ENCODE measurements at regions not wholly inside any gene's neighbourhood (a gene's known extent, or its start where the extent isn't known, plus 50 kb on each side); places are given as distances from the start of the nearest gene placed in this dataset.
"Not testable (repeated sequence)": the region's sequence is repeated elsewhere in the genome, so short reads cannot be mapped to it uniquely, and the experiment has no call there.

- no peak for DNase-seq (ENCODE audit: low spot score)
Measured at GRCh38 chr10:85333594-85333993, 1005.2 kb downstream of the CCSER2 start.

GRCh38 chr10:85362401-85362800 lies 1004.2 kb downstream of the GRID1 start:
- DNase-seq (ENCODE audit: low spot score) = no peak

- no peak for DNase-seq (ENCODE audit: low spot score)
Measured at GRCh38 chr10:85377029-85377806, 989.4 kb downstream of the GRID1 start.

GRCh38 chr10:85379338-85379737 lies 987.3 kb downstream of the GRID1 start:
- DNase-seq (ENCODE audit: low spot score) = no peak

- DNase-seq (ENCODE audit: low spot score) = no peak
Measured at GRCh38 chr10:85400981-85401695, 965.5 kb downstream of the GRID1 start.

GRCh38 chr10:85402541-85402940 lies 964.1 kb downstream of the GRID1 start:
- no peak for DNase-seq (ENCODE audit: low spot score)

- DNase-seq (ENCODE audit: low spot score) = no peak
Measured at GRCh38 chr10:85407088-85407487, 959.5 kb downstream of the GRID1 start.

- DNase-seq (ENCODE audit: low spot score) = no peak
Measured at GRCh38 chr10:85408388-85408787, 958.2 kb downstream of the GRID1 start.

GRCh38 chr10:85410586-85410985 lies 956.0 kb downstream of the GRID1 start:
- not testable (repeated sequence) for DNase-seq (ENCODE audit: low spot score)

- DNase-seq (ENCODE audit: low spot score) = no peak
Measured at GRCh38 chr10:85413570-85413969, 953.0 kb downstream of the GRID1 start.

GRCh38 chr10:85420501-85421191 lies 945.9 kb downstream of the GRID1 start:
- no peak for DNase-seq (ENCODE audit: low spot score)

GRCh38 chr10:85421421-85421820 lies 945.2 kb downstream of the GRID1 start:
- DNase-seq (ENCODE audit: low spot score) = no peak

- DNase-seq (ENCODE audit: low spot score) = no peak
Measured at GRCh38 chr10:85429126-85429525, 937.5 kb downstream of the GRID1 start.

- DNase-seq (ENCODE audit: low spot score) = no peak
Measured at GRCh38 chr10:85430991-85431390, 935.6 kb downstream of the GRID1 start.

GRCh38 chr10:85433248-85433647 lies 933.3 kb downstream of the GRID1 start:
- no peak for DNase-seq (ENCODE audit: low spot score)

- DNase-seq (ENCODE audit: low spot score) = no peak
Measured at GRCh38 chr10:85444868-85445267, 921.7 kb downstream of the GRID1 start.

GRCh38 chr10:85445702-85446101 lies 920.9 kb downstream of the GRID1 start:
- no peak for DNase-seq (ENCODE audit: low spot score)

GRCh38 chr10:85446827-85447226 lies 919.8 kb downstream of the GRID1 start:
- no peak for DNase-seq (ENCODE audit: low spot score)

- no peak for DNase-seq (ENCODE audit: low spot score)
Measured at GRCh38 chr10:85447690-85448089, 918.9 kb downstream of the GRID1 start.

- DNase-seq (ENCODE audit: low spot score) = no peak
Measured at GRCh38 chr10:85448716-85449115, 917.9 kb downstream of the GRID1 start.

GRCh38 chr10:85454386-85454785 lies 912.2 kb downstream of the GRID1 start:
- no peak for DNase-seq (ENCODE audit: low spot score)

GRCh38 chr10:85457191-85457590 lies 909.4 kb downstream of the GRID1 start:
- DNase-seq (ENCODE audit: low spot score) = no peak

- DNase-seq (ENCODE audit: low spot score) = no peak
Measured at GRCh38 chr10:85458324-85458723, 908.3 kb downstream of the GRID1 start.
